Epithelial cell of proximal tubule (primary cell): ENCODE measurements at regions not wholly inside any gene's neighbourhood (a gene's known extent, or its start where the extent isn't known, plus 50 kb on each side); places are given as distances from the start of the nearest gene placed in this dataset.

Experiments used
- DNase-seq: peaks from one replicate; pipeline ENCODE4 v3.0.0-alpha.2; 2011; ENCODE audit warnings: low read depth
- H3K4me3 ChIP-seq: 2 replicates; pipeline ENCODE4 v1.5.1; 2011; ENCODE audit warnings: low read depth, mild to moderate bottlenecking, low read length
- CTCF ChIP-seq: conservative IDR thresholded peaks from 2 replicates; pipeline ENCODE4 v1.5.1; 2012; ENCODE audit warnings: low read depth, mild to moderate bottlenecking, low read length

- no peak for DNase-seq
- no peak overlapping the region for H3K4me3 ChIP-seq
- no peak for TF ChIP-seq CTCF
These were observed 377.1 kb upstream of the MEIS1 start for GRCh38 chr2:66057844-66058243.

DNA sequence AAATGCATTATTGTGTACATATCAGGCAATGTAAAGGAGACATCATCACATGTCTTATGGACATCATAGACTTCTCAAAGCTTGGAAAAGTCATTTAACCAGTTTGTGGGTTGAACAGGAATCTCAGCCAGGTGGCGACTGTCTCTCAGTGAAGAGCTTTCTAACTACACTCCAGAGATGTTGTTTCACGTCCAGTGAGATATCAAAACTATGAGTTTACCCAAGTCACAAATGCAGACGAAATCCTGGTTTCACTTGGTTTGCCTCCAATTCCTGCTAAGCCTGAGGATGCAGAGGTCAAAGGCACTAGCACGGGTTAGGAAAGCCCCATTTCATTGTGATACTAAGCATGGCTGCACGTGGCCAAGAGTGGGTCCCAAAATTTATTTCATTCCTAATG is 384.5 kb upstream of the MEIS1 start:
- H3K4me3 ChIP-seq = no peak overlapping the region
- TF ChIP-seq CTCF = no peak
- DNase-seq = no peak

DNA sequence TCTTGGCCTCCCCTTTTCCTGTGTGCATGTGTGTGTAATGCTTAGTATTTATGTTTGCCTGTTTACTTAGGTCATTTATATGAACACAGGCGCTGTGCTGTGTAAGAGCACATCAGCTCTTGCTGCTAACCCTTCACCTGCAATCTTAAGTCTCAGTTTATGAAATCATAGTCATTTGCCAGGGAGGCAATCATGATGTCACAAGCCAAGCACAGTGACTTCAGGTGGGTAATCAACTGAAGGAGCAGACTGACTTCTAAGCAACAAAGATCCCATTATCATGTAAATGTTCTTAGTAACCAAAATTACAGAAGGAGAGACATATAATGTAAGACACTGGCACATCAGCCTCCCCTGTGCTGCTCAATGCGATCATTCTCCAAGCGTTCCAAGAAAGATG is 386.3 kb upstream of the MEIS1 start:
- TF ChIP-seq CTCF = no peak
- DNase-seq = no peak
- no peak overlapping the region for H3K4me3 ChIP-seq

DNA sequence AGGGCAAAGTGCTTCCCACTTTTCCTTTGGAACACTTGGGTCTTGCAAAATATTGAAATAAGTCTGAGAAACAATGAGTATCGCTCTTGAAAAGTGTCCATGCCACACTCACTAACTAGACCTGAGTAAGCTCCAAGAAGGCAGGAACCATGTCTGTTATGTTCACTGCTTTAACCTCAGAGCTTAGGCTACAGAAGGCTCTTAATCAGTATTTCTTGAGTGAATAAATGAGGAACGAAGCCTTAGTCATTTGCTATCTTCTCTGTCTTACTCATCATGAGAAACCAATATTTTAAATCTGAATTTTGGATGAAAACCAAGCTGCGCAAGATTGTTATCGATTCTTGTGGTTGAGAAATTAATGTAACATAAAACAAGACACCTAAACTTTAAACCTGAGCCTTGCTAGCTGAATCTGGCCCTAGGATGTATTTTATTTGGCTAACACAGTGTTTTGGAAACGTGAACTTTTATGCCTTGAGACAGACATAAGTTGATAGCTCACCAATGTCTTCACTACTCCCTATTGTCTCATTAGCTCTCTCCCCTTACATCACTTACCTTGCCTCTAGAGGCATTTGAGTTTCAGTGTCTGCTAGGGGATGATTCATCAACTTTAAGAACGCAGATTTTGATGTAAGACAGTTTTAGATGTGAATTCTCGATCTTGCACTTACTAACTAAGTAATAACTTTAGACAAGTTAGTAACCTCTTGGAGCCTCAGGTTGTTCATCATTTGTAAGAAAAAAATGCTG is 392.8 kb upstream of the MEIS1 start:
- TF ChIP-seq CTCF = no peak
- no peak overlapping the region for H3K4me3 ChIP-seq
- DNase-seq = no peak

DNA sequence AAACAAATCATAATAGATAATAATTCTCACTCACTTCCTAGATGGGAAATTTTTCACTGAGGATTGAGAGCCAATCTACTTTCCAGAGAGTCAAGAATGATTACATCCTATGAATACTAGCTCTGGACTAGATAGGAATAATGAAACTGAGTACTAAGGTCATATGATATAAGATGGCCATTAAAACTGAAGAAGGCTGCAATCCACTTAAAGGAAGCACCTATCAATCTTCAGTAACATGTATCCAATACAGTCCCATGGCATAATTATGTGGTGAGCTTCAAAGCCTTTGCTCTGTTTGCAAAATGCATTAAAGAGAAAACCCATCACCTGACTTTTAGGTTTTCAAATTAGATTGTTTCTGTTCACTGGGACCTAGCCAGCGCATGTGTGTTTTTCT is 398.0 kb upstream of the MEIS1 start:
- no peak for DNase-seq
- H3K4me3 ChIP-seq = no peak overlapping the region
- TF ChIP-seq CTCF = no peak

DNA sequence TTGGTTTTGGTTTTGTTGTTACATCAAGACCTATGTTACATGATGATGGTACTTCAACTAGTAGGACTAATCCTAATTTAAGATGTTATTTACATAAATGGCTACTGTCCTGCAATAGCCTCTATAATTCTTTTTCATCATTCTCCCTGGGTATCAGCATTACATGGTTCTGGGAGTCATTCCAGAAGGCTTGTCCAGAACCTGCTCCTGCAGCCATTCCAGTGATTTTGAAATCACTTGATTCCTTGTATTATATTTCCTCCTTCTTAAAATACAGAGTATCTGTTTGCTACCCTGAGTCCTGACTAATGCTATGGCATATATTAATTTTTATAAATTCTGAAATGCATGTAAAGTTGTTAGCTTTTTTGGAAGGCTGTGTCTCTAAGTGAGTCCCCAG is 400.5 kb upstream of the MEIS1 start:
- H3K4me3 ChIP-seq = no peak overlapping the region
- no peak for DNase-seq
- TF ChIP-seq CTCF = no peak

DNA sequence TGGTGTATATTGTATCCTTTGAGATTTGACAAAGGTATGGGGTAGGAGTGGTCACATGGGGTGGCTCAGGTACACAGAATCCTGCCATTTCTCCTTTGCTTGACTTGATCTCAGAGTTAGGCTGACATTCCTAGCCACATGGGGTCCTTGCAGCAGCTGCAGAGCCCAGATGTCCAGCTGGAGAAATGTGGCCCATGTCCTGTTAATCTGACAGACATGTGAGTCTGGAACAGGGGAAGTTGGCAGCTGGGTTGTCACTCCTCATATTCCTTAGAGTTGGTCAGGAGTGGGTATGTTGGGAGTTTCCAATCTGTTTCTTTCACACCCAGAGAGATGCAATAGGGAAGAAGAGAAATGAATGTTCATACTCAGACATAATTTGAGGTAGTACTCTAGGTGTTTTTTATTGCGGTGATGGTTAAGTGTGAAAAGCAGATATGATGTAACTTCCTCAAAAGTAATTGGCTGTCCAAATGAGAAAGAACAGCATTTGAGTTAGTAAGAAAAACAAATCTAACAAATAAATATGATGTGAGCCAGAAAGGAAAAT is 402.6 kb upstream of the MEIS1 start:
- TF ChIP-seq CTCF = no peak
- DNase-seq = no peak
- H3K4me3 ChIP-seq = no peak overlapping the region
